ENCODE measurements at regions not wholly inside any gene's neighbourhood (a gene's known extent, or its start where the extent isn't known, plus 50 kb on each side); places are given as distances from the start of the nearest gene placed in this dataset.

- TF ChIP-seq, protein P1, sequence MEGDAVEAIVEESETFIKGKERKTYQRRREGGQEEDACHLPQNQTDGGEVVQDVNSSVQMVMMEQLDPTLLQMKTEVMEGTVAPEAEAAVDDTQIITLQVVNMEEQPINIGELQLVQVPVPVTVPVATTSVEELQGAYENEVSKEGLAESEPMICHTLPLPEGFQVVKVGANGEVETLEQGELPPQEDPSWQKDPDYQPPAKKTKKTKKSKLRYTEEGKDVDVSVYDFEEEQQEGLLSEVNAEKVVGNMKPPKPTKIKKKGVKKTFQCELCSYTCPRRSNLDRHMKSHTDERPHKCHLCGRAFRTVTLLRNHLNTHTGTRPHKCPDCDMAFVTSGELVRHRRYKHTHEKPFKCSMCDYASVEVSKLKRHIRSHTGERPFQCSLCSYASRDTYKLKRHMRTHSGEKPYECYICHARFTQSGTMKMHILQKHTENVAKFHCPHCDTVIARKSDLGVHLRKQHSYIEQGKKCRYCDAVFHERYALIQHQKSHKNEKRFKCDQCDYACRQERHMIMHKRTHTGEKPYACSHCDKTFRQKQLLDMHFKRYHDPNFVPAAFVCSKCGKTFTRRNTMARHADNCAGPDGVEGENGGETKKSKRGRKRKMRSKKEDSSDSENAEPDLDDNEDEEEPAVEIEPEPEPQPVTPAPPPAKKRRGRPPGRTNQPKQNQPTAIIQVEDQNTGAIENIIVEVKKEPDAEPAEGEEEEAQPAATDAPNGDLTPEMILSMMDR (conservative IDR thresholded peaks at IDR 0.05): no peak
- no peak for TF ChIP-seq ZFX (IDR thresholded peaks at IDR 0.05)
Measured at GRCh38 chr9:30048396-30048795, 2336.0 kb upstream of the ACO1 start.

Measured in C4-2B (cell line).